NCI-H2171 (cell line): ENCODE measurements at regions not wholly inside any gene's neighbourhood (a gene's known extent, or its start where the extent isn't known, plus 50 kb on each side); places are given as distances from the start of the nearest gene placed in this dataset.

ENCODE experiments used
- DNase-seq: peaks from one replicate; lab custom pipeline; 2025; lab: John Stamatoyannopoulos, UW

- DNase-seq, result no peak
These were observed 191.2 kb upstream of the MGMT start for GRCh38 chr10:129275886-129276285.

DNA sequence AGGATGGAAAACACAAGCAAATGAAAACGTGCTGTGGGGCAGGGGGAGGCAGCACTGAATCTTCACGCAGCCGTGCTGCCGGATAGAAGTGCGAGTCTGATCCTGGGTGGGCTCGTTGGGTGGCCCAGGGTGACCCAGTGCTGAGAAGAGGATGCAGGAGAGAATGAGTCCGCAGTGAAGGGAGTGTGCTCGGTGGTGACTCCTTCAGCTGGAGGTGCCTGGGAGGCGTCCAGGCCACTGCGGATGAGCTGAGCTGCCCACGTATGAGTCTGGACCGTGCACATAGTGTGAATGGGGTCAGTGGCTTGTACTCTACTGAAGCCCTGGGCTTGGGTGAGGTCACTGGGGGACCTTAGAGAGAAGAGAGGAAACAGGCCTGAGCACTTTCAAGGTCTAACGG lies 190.0 kb upstream of the MGMT start:
- DNase-seq, result no peak

- no peak for DNase-seq
These were observed 189.2 kb upstream of the MGMT start for GRCh38 chr10:129277841-129278240.

DNA sequence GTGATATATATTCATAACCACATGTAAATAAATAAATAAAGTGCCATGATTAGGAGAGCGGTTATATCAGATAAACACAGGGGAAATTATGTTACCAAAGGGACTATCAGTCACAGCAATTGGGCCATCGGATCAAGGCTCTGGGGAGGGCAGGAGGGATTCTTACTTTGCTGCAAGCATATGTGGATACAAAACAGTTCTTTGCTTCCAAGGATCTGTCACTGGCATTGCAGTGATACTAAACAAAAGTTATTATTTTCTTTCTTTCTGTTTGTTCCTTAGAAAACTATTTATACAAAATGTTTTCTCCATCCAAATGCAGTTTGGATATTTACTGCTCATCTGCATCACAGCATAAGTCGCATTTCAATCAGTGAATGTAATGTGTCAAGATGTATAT lies 188.4 kb upstream of the MGMT start:
- DNase-seq, result no peak

- DNase-seq, result no peak
These were observed 187.4 kb upstream of the MGMT start for GRCh38 chr10:129279446-129280154.

DNA sequence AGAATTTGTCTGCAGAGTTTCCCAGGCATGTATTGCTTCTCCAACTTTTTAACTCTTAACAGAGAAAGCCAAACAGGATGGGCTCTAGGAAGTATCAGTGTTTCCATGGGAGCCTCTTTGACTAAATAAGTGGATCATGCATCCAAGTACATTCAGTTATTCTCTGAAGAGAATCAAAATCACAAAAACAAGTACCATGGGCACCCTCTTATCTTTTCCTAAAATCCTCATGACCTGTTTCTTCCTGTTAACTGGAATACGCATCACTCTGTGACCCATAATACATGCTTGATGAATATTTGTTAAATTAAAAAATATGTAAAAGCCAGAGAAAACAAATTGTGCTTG lies 186.9 kb upstream of the MGMT start:
- no peak for DNase-seq

DNA sequence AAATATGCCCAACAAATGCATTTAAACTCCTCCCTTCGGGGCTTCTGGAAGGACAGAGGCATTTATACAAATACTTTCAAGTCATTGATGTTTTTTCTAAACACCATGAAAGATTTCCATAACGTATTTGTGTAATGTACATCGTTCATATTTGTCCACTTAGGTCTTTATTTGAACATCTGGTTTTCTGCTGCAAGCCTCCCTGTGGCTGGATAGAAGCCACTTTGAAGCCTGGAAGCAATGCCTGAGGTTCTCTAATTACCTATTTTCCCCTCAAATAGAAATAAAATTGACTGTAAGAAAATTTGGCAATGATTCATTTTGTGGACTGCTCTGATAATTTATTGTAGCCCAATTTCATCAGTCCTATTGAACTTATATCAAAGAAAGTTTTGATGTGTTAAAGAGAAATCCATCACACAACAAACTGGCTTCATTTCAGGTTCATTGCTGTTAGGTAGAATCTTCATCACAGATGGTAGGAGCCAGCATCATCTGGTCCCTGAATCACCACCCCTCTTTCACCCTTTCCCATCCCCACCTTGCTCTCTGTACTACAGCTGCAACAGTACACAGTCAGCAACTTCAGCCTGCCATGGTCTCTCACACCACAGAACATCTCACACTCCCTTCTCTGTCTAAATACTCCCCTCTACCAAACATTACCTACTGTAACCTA lies 186.0 kb upstream of the MGMT start:
- no peak for DNase-seq

DNA sequence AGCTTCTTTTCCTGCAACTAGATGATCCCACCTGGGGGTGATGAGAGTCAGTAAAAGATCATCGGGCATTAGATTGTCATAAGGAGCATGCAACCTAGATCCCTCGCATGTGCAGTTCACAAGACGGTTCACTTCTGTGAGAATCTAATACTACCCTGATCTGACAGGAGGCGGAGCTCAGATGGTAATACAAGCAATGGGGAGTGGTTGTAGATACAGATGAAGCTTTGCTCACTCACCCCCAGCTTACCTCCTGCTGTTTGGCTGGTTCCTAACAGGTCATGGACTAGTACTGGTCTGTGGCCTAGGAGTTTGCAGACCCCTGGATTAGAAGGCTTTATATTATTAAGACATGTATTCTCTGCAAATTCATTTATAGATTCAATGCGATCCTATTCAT lies 181.6 kb upstream of the MGMT start:
- no peak for DNase-seq

DNA sequence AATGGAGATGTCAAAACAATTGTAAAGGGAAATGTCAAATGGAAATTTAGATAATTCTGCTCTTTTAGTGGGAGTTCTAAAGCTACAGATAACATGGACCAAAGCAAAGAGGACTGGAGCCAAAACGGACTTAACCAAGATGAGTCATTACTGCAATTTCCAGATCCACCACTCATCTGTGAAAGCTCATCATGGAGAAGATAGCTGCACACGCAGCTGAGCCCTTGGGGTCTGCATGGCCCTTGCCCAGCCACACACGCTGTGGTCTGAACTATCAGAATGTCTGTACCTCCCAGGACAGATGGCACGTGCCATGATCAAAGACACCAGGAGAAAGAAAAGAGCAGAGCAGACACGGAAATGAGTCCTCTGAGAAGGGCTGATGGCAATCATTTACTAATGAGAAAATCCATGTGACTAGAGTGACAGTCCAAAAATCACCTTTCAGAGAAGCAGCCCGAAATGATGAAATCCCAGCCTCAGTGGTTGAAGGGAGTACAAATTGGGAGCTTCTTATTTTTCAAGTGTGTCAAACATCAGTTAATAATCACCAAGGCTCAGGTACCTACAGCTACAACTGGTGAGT lies 177.9 kb upstream of the MGMT start:
- no peak for DNase-seq

GRCh38 chr10:129293991-129294700 lies 172.9 kb upstream of the MGMT start:
- DNase-seq, result no peak

DNA sequence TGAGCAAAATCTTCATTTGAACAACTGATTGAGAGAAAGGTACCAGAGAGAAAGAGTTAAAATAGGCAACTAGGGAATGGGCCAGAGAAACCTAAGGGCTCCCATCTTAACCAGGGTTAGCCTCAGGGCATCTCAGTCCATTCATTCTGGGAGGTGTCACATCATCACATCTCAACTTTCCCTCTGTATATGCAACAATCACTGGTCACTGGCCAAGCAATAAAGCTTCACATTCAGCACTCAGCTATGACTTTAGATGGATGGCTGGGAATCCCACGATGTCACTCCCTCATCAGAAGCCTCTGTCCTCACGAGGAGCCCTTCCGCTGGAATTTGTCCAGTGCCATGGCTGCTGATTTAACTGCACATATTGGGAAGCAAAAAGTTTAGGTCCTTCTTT lies 172.1 kb upstream of the MGMT start:
- no peak for DNase-seq

DNA sequence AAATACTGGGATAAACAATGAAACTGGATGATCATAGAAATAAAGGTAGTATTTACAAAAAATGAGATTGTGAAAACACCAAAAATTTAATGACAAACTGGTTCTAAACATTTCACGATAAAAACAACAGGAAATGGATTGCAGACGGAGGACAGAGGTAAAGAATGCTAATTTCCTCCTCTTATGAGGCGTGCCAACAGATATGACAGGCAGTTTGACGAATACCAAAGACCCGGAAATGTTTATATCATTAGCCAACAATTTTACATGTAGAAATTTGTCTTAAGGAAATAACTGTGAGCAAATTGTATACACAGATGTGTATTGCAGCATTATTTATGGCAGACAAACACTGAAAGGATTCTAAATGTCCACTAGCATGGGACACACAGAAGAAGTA lies 162.0 kb upstream of the MGMT start:
- DNase-seq, result no peak

DNA sequence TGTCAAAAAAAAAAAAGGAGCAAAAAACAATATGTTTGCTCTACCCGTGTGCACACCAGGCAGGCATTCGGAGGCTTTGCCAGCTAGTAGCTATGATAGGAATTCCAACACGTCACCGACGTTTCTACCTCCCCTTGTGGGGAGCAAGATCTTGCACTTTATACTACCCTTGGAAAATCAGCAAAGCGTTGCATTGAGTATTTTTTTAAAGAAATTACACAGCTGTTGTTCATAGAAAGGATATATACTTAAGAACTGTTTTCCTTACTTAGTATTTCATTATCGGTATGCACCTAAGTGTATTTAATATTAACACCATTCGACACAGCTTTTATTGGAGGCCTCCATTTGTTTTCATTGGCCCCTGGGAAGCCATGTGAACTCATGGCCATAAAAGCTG lies 159.9 kb upstream of the MGMT start:
- DNase-seq, result no peak

- no peak for DNase-seq
These were observed 158.0 kb upstream of the MGMT start for GRCh38 chr10:129308953-129309564.

DNA sequence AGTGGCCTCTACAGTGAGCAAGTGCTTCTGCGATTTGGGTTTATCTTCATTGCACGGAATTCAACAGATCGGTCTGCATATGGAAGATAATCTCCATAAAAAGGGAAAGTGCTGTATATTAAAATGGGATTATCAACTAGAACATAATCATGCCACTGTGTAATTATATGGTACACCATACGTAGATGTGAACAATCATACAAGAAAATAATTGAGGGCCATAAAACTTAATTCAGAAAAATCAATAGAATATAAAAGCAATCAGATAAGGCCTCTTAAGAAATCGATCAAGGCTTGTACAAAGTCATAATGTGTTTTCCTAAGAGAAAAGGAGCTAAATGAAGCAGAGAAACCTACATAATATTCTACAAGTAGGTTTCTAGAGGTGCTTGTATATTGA lies 157.5 kb upstream of the MGMT start:
- no peak for DNase-seq

DNA sequence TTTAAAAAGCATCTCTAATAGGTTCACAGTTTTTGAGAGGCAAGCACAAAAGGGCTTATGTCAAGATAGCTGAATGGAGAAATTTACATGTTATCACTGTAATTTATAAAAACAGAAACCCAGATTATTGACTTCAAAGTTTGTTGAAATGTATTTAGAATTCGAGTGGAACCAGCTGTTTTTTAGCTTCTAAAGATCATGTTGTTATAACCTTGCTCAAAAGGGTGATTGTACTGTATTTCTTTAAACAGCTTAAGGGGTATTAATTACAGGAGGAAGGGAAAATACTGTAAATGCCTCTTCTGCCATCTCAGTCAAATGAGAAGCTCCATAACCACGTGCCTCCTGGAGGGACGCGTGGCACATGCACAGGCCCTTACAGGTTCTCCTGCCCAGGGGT lies 156.2 kb upstream of the MGMT start:
- DNase-seq, result no peak

DNA sequence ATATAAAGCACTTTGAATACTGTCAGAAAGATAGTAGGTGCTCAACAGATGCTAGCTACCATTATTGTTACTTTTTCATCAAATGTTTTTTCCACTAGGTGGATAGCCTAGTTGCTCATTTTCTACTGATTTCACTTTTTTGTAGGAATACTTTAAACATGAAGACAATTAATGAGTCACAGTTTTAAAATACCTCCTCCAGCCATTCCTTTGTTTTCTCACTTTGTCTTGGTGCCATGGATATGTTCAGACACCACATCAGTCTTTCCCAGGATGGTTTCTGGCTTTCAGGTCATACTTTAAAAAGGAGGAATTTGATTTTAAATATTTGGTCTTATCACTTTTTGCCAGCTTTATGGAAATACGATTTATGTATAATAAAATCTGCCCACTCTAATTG lies 147.1 kb upstream of the MGMT start:
- DNase-seq, result no peak

DNA sequence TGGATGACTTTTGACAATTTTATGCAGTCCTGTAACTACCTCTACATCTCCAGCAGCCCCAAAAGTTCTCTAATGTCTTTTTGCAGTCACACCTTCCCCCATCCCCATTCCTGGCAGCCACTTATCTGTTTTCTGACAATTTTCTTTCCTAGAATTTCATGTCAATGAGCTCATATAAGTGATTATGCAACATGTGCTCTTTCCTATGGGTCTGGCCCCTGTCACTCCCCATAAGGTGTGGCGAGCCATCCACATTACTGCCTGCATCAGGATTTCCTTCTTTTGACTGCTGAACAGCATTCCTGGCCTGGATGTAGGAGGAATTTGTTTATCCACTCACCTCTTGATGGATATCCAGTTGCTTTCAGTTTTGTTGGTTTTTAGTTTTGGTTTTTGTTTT lies 146.7 kb upstream of the MGMT start:
- DNase-seq, result no peak

GRCh38 chr10:129321727-129322126 lies 145.3 kb upstream of the MGMT start:
- no peak for DNase-seq

DNA sequence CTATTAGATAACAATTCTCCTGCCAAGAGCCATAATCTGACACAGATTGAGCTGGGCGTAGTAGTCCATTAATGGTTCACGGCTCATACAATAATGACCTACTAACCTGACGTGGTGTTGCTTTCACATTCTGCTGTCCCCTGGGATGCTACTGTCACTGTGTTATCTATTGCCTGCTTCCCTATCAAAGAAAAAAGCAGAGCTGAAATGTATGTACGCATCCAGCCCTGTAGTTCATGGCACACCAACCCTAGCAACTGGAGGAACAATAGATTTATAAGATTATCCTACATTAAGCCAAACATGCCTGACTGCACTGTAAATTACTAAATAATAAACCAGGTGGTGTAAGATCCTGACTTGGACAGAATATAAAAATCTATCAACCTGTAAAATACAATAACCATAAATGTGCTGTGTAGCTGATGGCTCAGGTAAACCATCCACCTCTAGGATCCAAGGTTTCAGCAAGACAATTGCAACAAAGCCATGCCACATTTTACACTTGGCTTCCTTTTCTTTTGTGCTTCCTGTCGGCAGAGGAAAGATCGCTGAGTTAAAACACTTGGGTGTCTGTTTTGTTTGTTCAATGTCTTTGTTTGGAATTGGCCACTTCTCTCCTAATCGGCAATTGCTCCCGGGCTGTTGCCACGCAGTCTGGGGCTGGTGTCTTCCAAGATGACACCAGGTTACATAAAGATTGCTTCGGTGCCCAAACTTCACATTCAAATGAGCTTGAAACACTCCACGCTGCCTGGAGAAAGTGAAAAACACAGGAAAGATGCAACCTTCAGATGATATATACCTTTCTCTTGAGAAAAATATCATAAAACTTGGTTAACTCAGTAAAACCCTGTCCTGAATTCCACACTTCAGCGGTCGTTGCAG lies 143.9 kb upstream of the MGMT start:
- no peak for DNase-seq

- no peak for DNase-seq
These were observed 143.2 kb upstream of the MGMT start for GRCh38 chr10:129323879-129324278.

- DNase-seq, result no peak
These were observed 141.1 kb upstream of the MGMT start for GRCh38 chr10:129325893-129326292.
